PC-9 (cell line): ENCODE measurements at regions not wholly inside any gene's neighbourhood (a gene's known extent, or its start where the extent isn't known, plus 50 kb on each side); places are given as distances from the start of the nearest gene placed in this dataset.
A peak's percentile ranks its signal among the peaks of the same experiment; 100 is the strongest.
"Not testable (repeated sequence)": the region's sequence is repeated elsewhere in the genome, so short reads cannot be mapped to it uniquely, and the experiment has no call there.

Source experiments
- BruUV-seq: library from RNA; stranded (reverse); fragments of 400-500 nt; replicated peaks from 2 replicates; lab custom pipeline; 2021; lab: Mats Ljungman, UMichigan
- CTCF ChIA-PET: fragments of 300-600 bp; sonication (Branson Sonifier 250); formaldehyde crosslinking; loops from one replicate; lab custom pipeline; 2022; ENCODE audit warnings: antibody characterized with exemption; lab: Charles Lee
- POLR2A ChIA-PET: fragments of 300-600 bp; sonication (Branson Sonifier 250); formaldehyde crosslinking; loops from one replicate; lab custom pipeline; 2022; ENCODE audit warnings: antibody characterized with exemption; ENCODE audit not compliant: unreplicated experiment; lab: Charles Lee
- DNase-seq, 2 experiments: peaks; one replicate each; pipeline versions ENCODE4 v3.0.0 to v3.0.0-alpha.2; 2015 to 2022; ENCODE audit warnings: mixed read lengths in 1 of 2
- H2AFZ ChIP-seq: fragments of 200-600 bp; sonication (generic); 2 replicates; pipeline ENCODE4 v1.8.1; 2017; ENCODE audit warnings: antibody characterized with exemption
- H3F3A ChIP-seq: fragments of 200-600 bp; sonication (generic); 2 replicates; pipeline ENCODE4 v1.8.1; 2017; ENCODE audit warnings: antibody characterized with exemption, mild to moderate bottlenecking, low read depth; ENCODE audit not compliant: insufficient read depth
- H3K27ac ChIP-seq: fragments of 200-600 bp; sonication (generic); 2 replicates; pipeline ENCODE4 v1.6.1; 2016; ENCODE audit warnings: mixed run types
- H3K27me3 ChIP-seq: fragments of 200-600 bp; sonication (generic); 2 replicates; pipeline ENCODE4 v1.6.1; 2016; ENCODE audit warnings: low read depth, mixed run types; ENCODE audit not compliant: insufficient read depth
- H3K36me3 ChIP-seq: fragments of 200-600 bp; sonication (generic); 2 replicates; pipeline ENCODE4 v1.6.1; 2016; ENCODE audit warnings: low read depth, mixed run types
- H3K4me1 ChIP-seq: fragments of 200-600 bp; sonication (generic); replicated peaks from 2 replicates; pipeline ENCODE4 v1.6.1; 2016; ENCODE audit warnings: mixed run types; ENCODE audit not compliant: insufficient read depth
- H3K4me2 ChIP-seq: fragments of 200-600 bp; sonication (generic); 2 replicates; pipeline ENCODE4 v1.6.1; 2017; ENCODE audit warnings: mixed run types
- H3K4me3 ChIP-seq: fragments of 200-600 bp; sonication (generic); 2 replicates; pipeline ENCODE4 v1.6.1; 2016; ENCODE audit warnings: mixed run types
- H3K79me2 ChIP-seq: fragments of 200-600 bp; sonication (generic); 2 replicates; pipeline ENCODE4 v1.6.1; 2017; ENCODE audit warnings: low read depth, mixed run types
- H3K9me2 ChIP-seq: fragments of 200-600 bp; sonication (generic); 2 replicates; pipeline ENCODE4 v1.8.1; 2017; ENCODE audit warnings: mild to moderate bottlenecking; ENCODE audit not compliant: insufficient read depth
- H3K9me3 ChIP-seq: fragments of 200-600 bp; sonication (generic); 2 replicates; pipeline ENCODE4 v1.8.1; 2016; ENCODE audit warnings: low read depth; ENCODE audit not compliant: insufficient read depth
- H4K20me1 ChIP-seq: fragments of 200-600 bp; sonication (generic); 2 replicates; pipeline ENCODE4 v1.8.1; 2017; ENCODE audit not compliant: insufficient read depth
- EZH2 ChIP-seq: fragments of 200-600 bp; sonication (generic); IDR thresholded peaks from 2 replicates; pipeline ENCODE4 v1.8.0; 2017; ENCODE audit warnings: antibody characterized with exemption, low read depth
- intact Hi-C: fragments of 100-400 bp; cut with micrococcal nuclease; formaldehyde crosslinking; loops from one replicate; pipeline ENCODE4 v1.10.0; 2022; ENCODE audit not compliant: unreplicated experiment
- TF ChIP-seq, protein P1 (sequence below): fragments of 200-600 bp; sonication (generic); conservative IDR thresholded peaks from 2 replicates; pipeline ENCODE4 v1.6.1; 2017; ENCODE audit warnings: mixed run types, antibody characterized with exemption, mild to moderate bottlenecking, moderate library complexity

DNA sequence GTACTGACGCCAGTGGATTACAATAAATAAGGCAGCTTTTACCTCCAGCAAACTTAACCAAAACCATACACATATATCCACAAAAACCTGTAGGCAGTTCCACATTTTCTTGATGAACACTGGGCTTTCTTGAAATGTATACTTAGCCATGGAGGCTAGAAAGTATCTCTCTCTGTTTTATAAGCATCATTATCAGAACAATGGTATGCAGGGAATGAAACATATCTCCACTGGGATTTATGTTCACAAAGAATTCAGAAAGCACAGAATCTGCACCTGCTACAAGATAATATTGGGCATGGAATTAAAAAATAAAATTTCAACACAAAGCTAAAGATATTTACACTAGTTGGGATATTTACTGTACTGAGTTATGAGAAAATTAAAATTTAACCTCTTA, 126.1 kb upstream of the RASA1 start:
- DNase-seq = no peak
- peaks cover 7% of the 10 kb centered on the region; the same call in 1 of the 2 replicates for H3K4me1 ChIP-seq
- intact Hi-C loops = no loop called here
- ChIA-PET POLR2A (no interaction called here), CTCF (no interaction called here)
- no peaks in the 10 kb centered on the region for H3K27me3 ChIP-seq
- BruUV-seq = no TSS peak
- no peaks in the 10 kb centered on the region for H3K9me2 ChIP-seq
- no peaks in the 10 kb centered on the region for H3K79me2 ChIP-seq
- no peak overlapping the region for H3K4me2 ChIP-seq
- no peak overlapping the region for H3K27ac ChIP-seq
- H3K36me3 ChIP-seq = no peaks in the 10 kb centered on the region
- no peak overlapping the region for H2AFZ ChIP-seq
- no peak overlapping the region for H3K4me3 ChIP-seq
- TF ChIP-seq EZH2 = no peak
- H4K20me1 ChIP-seq = no peaks in the 10 kb centered on the region
- 0 out of 2 replicates have a peak, but pooled peaks cover 10% of the 10 kb centered on the region for H3F3A ChIP-seq
- H3K9me3 ChIP-seq = no peaks in the 10 kb centered on the region

DNA sequence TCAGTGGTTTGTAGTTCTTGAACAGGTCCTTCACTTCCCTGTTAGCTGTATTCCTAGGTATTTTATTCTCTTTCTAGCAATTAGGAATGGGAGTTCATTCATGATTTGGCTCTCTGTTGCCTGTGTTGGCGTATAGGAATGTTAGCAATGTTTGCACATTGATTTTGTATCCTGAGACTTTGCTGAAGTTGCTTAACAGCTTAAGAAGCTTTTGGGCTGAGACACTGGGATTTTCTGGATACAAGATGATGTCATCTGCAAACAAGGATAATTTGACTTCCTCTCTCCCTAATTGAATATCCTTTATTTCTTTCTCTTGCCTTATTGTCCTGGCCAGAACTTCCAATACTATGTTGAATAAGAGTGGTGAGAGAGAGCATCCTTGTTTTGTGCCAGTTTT, 121.8 kb upstream of the RASA1 start:
- H3K4me1 ChIP-seq, H3K27me3 ChIP-seq, H3K9me3 ChIP-seq, H3F3A ChIP-seq, H4K20me1 ChIP-seq, H3K36me3 ChIP-seq, H2AFZ ChIP-seq, H3K9me2 ChIP-seq, CTCF ChIA-PET, POLR2A ChIA-PET, H3K79me2 ChIP-seq, H3K4me3 ChIP-seq, intact Hi-C loops, H3K27ac ChIP-seq, H3K4me2 ChIP-seq, BruUV-seq: not testable (repeated sequence)
- peak in 1 of 2 experiments; percentile 60 for DNase-seq

DNA sequence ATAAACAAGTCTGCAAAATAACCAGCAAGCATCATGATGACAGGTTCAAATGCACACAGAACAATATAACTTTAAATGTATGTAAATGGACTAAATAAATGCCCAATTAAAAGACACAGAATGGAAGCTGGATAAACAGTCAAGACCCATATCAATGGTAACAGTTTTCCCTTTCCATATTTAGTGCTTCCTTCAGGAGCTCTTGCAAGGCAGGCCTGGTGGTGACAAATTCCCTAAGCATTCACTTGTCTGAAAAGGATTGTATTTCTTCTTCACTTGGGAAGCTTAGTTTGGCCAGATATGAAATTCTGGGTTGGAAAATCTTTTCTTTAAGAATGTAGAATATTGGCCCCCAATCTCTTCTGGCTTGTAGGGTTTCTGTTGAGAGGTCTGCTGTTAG, 120.2 kb upstream of the RASA1 start:
- TF ChIP-seq, protein P1, sequence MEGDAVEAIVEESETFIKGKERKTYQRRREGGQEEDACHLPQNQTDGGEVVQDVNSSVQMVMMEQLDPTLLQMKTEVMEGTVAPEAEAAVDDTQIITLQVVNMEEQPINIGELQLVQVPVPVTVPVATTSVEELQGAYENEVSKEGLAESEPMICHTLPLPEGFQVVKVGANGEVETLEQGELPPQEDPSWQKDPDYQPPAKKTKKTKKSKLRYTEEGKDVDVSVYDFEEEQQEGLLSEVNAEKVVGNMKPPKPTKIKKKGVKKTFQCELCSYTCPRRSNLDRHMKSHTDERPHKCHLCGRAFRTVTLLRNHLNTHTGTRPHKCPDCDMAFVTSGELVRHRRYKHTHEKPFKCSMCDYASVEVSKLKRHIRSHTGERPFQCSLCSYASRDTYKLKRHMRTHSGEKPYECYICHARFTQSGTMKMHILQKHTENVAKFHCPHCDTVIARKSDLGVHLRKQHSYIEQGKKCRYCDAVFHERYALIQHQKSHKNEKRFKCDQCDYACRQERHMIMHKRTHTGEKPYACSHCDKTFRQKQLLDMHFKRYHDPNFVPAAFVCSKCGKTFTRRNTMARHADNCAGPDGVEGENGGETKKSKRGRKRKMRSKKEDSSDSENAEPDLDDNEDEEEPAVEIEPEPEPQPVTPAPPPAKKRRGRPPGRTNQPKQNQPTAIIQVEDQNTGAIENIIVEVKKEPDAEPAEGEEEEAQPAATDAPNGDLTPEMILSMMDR = no peak
- TF ChIP-seq EZH2 = no peak
- ChIA-PET POLR2A (no interaction called here), CTCF (no interaction called here)
- Histone ChIP-seq H3K27me3 (no peaks in the 10 kb centered on the region), H3K4me2 (no peak overlapping the region), H3K9me2 (no peaks in the 10 kb centered on the region), H3K4me3 (no peak overlapping the region), H3K4me1 (peaks cover 21% of the 10 kb centered on the region), H3F3A (0 out of 2 replicates have a peak, but pooled peaks cover 10% of the 10 kb centered on the region), H3K9me3 (peaks cover 4% of the 10 kb centered on the region; the same call in 1 of the 2 replicates), H3K79me2 (no peaks in the 10 kb centered on the region), H4K20me1 (no peaks in the 10 kb centered on the region), H2AFZ (no peak overlapping the region), H3K36me3 (no peaks in the 10 kb centered on the region), H3K27ac (no peak overlapping the region)
- BruUV-seq = no TSS peak
- intact Hi-C loops = no loop called here
- no peak for DNase-seq

DNA sequence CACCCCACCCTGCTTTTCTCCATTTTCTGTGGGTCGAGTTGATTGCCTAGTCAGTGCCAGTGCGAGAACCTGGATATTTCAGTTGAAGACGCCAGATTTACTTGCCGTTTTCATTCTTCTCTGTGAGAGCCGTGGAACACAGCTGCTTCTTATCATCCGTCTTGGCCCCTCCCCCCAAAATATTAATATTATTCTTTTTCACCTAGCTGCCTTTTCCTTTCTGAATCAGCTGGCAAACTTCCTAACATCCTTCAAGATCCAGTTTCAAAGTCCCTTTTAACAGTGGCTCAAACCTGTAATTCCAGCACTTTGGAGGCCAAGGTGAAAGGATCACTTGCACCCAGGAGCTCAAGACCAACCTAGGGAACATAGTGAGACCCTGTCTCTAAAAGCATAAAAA, 117.1 kb upstream of the RASA1 start:
- CTCF ChIA-PET = no interaction called here

More for the DNA sequence above, 117.1 kb upstream of the RASA1 start:
- intact Hi-C loops = loop anchor here (10.0 kb wide), 1 partner anchor 114 kb away; the partner anchor contains the start of gene RASA1
- Histone ChIP-seq H3K36me3 (no peaks in the 10 kb centered on the region), H3K9me2 (no peaks in the 10 kb centered on the region), H2AFZ (no peak overlapping the region), H3K4me3 (no peak overlapping the region), H3K27me3 (no peaks in the 10 kb centered on the region), H3K27ac (no peak overlapping the region), H3K4me2 (no peak overlapping the region), H3K4me1 (peaks cover 29% of the 10 kb centered on the region), H3K79me2 (no peaks in the 10 kb centered on the region), H3K9me3 (peaks cover 7% of the 10 kb centered on the region; the same call in 1 of the 2 replicates), H3F3A (0 out of 2 replicates have a peak, but pooled peaks cover 7% of the 10 kb centered on the region), H4K20me1 (no peaks in the 10 kb centered on the region)
- TF ChIP-seq, protein P1 = no peak
- TF ChIP-seq EZH2 = no peak
- no TSS peak for BruUV-seq
- POLR2A ChIA-PET = no interaction called here
- no peak for DNase-seq
